Duodenal mucosa (tissue), 2 donors: ENCODE measurements at regions not wholly inside any gene's neighbourhood (a gene's known extent, or its start where the extent isn't known, plus 50 kb on each side); places are given as distances from the start of the nearest gene placed in this dataset.

ENCODE experiments used
- H3K27ac ChIP-seq: one replicate; pipeline ENCODE4 v1.7.0; 2013; ENCODE audit warnings: low read depth, low read length
- H3K27me3 ChIP-seq, 2 donors: one replicate each; pipeline ENCODE4 v1.7.0; 2013; ENCODE audit warnings: low read length in 2 of 2, control low read depth in 1 of 2; ENCODE audit not compliant: insufficient read depth in 2 of 2, control insufficient read depth in 1 of 2
- H3K36me3 ChIP-seq, 2 donors: one replicate each; pipeline ENCODE4 v1.7.0; 2013; ENCODE audit warnings: low read length in 2 of 2, control low read depth in 1 of 2; ENCODE audit not compliant: insufficient read depth in 2 of 2, control insufficient read depth in 1 of 2
- H3K4me1 ChIP-seq, 2 donors: one replicate each; pipeline ENCODE4 v1.7.0; 2013; ENCODE audit warnings: low read length in 2 of 2, control low read depth in 1 of 2; ENCODE audit not compliant: insufficient read depth in 2 of 2, control insufficient read depth in 1 of 2
- H3K4me3 ChIP-seq, 2 donors: one replicate each; pipeline ENCODE4 v1.7.0; 2013; ENCODE audit warnings: low read length in 2 of 2, low read depth in 1 of 2
- H3K9ac ChIP-seq, 2 donors: one replicate each; pipeline ENCODE4 v1.7.0; 2013; ENCODE audit warnings: low read length in 2 of 2, low read depth in 1 of 2
- H3K9me3 ChIP-seq, 2 donors: one replicate each; pipeline ENCODE4 v1.7.0; 2013; ENCODE audit warnings: low read length in 2 of 2, control low read depth in 1 of 2; ENCODE audit not compliant: control insufficient read depth in 1 of 2

DNA sequence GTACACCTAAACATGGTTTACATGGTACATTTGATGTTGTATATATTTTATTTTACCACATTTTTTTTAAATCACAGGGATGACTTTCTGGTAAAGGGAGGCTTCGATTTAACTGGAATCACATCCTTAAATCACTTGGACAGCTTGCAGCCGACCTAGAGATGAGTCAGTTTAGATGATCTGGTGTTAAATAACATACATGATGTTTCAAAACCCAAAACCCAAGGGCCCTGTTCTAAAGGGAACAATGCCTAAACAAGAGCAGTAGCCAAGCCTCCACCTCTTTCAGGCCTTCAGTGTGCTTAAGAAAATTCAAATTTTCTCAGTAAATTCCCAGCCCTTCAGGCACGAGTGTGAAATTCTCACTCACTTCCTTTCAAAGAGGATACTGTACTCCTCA lies 108.8 kb downstream of the WT1 start:
- Histone ChIP-seq H3K9ac (no peak overlapping the region), H3K27me3 (no peaks in the 10 kb centered on the region), H3K4me3 (no peak overlapping the region), H3K36me3 (no peaks in the 10 kb centered on the region), H3K9me3 (no peaks in the 10 kb centered on the region), H3K27ac (no peak overlapping the region), H3K4me1 (no peaks in the 10 kb centered on the region)

DNA sequence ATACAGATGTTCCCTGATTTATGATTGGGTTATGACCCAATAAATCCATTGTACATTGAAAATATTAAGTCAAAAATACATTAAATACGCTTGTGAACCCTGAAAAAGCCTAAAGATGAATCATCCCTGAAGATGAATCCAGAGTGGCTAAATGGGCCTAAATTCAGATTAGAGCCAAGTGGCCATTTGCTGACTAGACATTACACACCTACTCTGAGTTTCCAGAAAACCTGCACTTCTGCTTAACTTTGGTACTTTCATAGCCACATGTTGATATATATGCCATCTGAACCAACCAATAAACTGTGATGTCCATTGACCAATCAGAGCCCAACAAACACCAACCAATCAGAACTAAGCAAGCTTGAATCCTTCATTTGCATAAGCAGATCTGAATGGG lies 106.9 kb downstream of the WT1 start:
- H3K9me3 ChIP-seq: no peaks in the 10 kb centered on the region
- no peaks in the 10 kb centered on the region for H3K27me3 ChIP-seq
- H3K4me1 ChIP-seq: no peaks in the 10 kb centered on the region
- H3K9ac ChIP-seq: no peak overlapping the region
- no peak overlapping the region for H3K4me3 ChIP-seq
- H3K27ac ChIP-seq: no peak overlapping the region
- no peaks in the 10 kb centered on the region for H3K36me3 ChIP-seq

DNA sequence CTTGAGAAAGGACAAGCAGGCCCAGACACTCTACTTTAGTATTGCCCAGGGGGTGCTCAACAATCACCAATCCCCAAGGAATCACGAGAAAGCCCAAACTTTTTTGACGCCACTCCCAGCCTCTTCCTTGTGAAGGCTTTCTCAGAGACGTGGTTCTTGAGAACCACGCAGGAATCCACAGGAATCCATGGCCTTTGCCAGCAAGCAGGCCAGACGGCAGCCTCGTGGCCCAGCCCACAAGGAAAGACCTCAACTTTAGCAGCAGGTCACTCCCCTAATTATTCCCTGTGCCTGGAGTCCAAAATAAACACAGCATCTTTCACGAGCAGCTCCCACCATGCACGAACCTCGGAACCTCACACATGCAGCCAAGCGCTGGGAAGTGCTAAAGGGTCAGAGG lies 104.2 kb downstream of the WT1 start:
- H3K9me3 ChIP-seq: no peaks in the 10 kb centered on the region
- no peak overlapping the region for H3K27ac ChIP-seq
- H3K27me3 ChIP-seq: no peaks in the 10 kb centered on the region
- no peak overlapping the region for H3K4me3 ChIP-seq
- no peak overlapping the region for H3K9ac ChIP-seq
- no peaks in the 10 kb centered on the region for H3K4me1 ChIP-seq
- no peaks in the 10 kb centered on the region for H3K36me3 ChIP-seq

DNA sequence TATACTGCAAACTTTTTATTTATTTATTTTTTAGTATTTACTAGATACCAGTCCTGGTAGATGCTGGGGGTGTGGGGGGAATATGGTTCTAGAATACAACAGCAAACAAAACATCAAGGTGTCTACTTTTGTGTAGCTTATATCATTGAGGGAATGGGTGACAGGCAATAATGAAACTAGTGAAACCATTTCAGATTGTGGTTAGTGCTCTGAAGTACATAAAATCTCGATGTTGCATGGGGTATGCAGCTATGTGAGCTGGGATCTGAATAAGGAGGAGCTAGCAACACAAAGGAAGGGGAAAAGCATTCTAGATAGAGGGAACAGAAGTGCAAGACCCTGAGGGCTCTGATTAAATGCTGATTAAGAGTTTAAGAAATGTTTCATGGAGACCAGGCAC lies 103.5 kb downstream of the WT1 start:
- Histone ChIP-seq H3K36me3 (no peaks in the 10 kb centered on the region), H3K4me1 (no peaks in the 10 kb centered on the region), H3K27me3 (no peaks in the 10 kb centered on the region), H3K9me3 (no peaks in the 10 kb centered on the region), H3K9ac (no peak overlapping the region), H3K4me3 (no peak overlapping the region), H3K27ac (no peak overlapping the region)

DNA sequence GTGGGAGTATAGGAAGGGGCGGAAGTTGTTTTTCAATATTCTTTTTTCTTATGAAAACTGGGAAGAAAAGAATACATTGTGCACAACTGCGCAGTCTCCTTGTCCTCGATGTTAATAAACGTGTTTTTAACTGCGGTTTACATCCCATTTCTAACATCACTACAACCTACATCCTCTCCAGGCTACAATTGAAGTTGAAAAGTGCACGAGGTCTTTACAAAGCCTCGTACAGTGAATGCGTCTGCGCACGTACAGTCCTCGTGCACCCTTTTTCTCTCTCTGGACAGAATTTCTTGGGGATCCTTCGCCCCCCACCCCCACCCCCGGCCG lies 102.4 kb downstream of the WT1 start:
- H3K36me3 ChIP-seq: no peaks in the 10 kb centered on the region
- H3K9ac ChIP-seq: no peak overlapping the region
- H3K27ac ChIP-seq: no peak overlapping the region
- H3K9me3 ChIP-seq: no peaks in the 10 kb centered on the region
- H3K4me1 ChIP-seq: no peaks in the 10 kb centered on the region
- H3K27me3 ChIP-seq: no peaks in the 10 kb centered on the region
- peak overlapping the region; percentile 45 to 60 for H3K4me3 ChIP-seq

DNA sequence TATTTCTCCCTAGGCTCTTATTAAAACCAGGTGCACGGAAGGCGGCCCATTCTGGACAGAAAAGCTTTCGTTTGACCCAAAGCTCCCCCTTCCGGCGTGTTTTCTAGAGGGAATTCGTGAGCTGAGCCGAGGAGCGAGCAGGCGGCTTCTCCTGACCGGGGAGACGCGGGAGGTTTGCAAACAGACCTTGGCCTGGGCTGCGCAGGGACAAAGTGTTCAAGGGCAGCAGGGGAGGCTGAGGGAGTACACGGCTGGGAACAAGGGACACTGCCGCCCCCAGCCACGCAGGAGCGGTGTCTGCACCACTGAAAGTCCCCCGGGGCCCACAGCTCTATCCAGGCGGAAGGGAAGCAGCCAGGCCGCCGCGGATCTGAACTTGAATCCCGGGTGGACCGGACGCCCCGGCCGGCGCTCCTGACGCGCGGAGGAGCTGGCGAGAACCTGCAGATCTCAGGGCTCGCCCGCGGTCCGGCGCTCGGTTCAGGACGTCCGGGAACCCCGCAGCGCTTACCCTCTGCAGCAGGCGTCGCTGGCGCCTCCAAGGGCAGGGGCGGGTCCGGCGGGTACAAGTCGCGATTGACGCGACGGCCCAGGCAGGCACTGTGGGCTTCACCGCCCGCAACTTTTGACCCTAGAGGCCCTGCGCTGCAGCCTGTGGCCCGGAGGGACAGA lies 101.9 kb downstream of the WT1 start:
- no peaks in the 10 kb centered on the region for H3K9me3 ChIP-seq
- H3K4me3 ChIP-seq: peak overlapping the region; percentile 45 to 60
- no peaks in the 10 kb centered on the region for H3K27me3 ChIP-seq
- no peaks in the 10 kb centered on the region for H3K36me3 ChIP-seq
- H3K9ac ChIP-seq: no peak overlapping the region
- H3K4me1 ChIP-seq: no peaks in the 10 kb centered on the region
- no peak overlapping the region for H3K27ac ChIP-seq

DNA sequence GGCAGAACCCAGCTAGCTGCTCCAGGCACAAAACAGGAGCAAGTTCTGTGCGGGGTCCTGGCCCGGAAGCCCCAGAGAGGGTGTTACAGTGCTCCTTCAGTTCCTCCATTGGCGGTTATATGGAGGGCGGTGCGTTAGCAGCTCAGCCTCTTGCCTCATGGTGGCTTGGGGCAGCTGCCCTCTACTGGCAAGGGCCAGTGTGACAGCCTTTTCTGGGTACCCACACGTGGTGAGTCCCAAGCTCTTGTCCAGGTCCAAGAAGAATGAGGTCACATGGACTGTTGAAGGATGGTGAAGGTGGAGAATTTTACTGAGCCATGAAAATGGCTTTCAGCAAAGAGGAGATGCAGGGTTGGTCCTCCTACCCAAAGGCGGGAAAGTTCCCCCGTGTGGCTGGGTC lies 100.5 kb downstream of the WT1 start:
- Histone ChIP-seq H3K36me3 (no peaks in the 10 kb centered on the region), H3K27ac (no peak overlapping the region), H3K9ac (no peak overlapping the region), H3K4me3 (no peak overlapping the region), H3K9me3 (no peaks in the 10 kb centered on the region), H3K27me3 (no peaks in the 10 kb centered on the region), H3K4me1 (no peaks in the 10 kb centered on the region)
